SU-DHL-6 (cell line): ENCODE measurements at regions not wholly inside any gene's neighbourhood (a gene's known extent, or its start where the extent isn't known, plus 50 kb on each side); places are given as distances from the start of the nearest gene placed in this dataset.

Source experiments
- EZH2phosphoT487 ChIP-seq: fragments of 200-600 bp; sonication (generic), shearing (Covaris generic); conservative IDR thresholded peaks from 2 replicates; pipeline ENCODE4 v1.6.1; 2018; ENCODE audit warnings: mild to moderate bottlenecking, antibody characterized with exemption, low read length, moderate library complexity, mixed read lengths
- TF ChIP-seq, protein P1 (sequence below): fragments of 200-600 bp; sonication (generic); IDR thresholded peaks from one replicate; pipeline ENCODE4 v1.5.1; 2017; ENCODE audit warnings: antibody characterized with exemption, mild to moderate bottlenecking, low read length, moderate library complexity; ENCODE audit not compliant: insufficient read depth, poor library complexity, severe bottlenecking

DNA sequence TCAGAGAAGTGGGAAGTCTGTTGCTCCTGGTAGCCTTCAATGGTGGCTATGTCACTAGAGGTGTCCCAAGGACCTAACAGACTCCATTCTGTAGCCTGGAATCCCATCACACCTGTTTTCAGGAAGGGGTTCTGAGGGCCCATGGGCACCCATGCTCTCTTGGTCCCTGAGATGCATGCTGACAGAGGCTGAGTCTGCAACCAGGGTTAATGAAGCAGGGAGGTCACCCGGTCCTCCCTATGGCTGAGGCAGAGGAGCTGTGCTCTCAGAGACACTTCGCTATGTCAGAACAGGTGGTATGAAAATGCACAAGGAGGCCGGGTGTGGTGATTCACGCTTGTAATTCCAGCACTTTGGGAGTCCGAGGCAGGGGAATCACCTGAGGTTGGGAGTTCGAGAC is 452.1 kb downstream of the TCERG1L start:
- TF ChIP-seq, protein P1, sequence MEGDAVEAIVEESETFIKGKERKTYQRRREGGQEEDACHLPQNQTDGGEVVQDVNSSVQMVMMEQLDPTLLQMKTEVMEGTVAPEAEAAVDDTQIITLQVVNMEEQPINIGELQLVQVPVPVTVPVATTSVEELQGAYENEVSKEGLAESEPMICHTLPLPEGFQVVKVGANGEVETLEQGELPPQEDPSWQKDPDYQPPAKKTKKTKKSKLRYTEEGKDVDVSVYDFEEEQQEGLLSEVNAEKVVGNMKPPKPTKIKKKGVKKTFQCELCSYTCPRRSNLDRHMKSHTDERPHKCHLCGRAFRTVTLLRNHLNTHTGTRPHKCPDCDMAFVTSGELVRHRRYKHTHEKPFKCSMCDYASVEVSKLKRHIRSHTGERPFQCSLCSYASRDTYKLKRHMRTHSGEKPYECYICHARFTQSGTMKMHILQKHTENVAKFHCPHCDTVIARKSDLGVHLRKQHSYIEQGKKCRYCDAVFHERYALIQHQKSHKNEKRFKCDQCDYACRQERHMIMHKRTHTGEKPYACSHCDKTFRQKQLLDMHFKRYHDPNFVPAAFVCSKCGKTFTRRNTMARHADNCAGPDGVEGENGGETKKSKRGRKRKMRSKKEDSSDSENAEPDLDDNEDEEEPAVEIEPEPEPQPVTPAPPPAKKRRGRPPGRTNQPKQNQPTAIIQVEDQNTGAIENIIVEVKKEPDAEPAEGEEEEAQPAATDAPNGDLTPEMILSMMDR: no peak
- no peak for TF ChIP-seq EZH2phosphoT487
